OCI-LY1 (cell line): ENCODE measurements at regions not wholly inside any gene's neighbourhood (a gene's known extent, or its start where the extent isn't known, plus 50 kb on each side); places are given as distances from the start of the nearest gene placed in this dataset.

Experiments
- CTCF ChIP-seq: fragments of 200-600 bp; sonication (generic), shearing (Covaris generic); IDR thresholded peaks from 2 replicates; pipeline ENCODE4 v1.5.1; 2017; ENCODE audit warnings: mild to moderate bottlenecking, antibody characterized with exemption, low read length, moderate library complexity, mixed read lengths
- EZH2 ChIP-seq: fragments of 200-600 bp; sonication (generic), shearing (Covaris generic); IDR thresholded peaks from 2 replicates; pipeline ENCODE4 v1.8.0; 2017; ENCODE audit warnings: borderline replicate concordance, mixed run types, mild to moderate bottlenecking, antibody characterized with exemption, low read length, moderate library complexity, mixed read lengths

GRCh38 chr3:13258280-13258679, 161.8 kb downstream of the NUP210 start:
- TF ChIP-seq CTCF = no peak
- no peak for TF ChIP-seq EZH2
